ENCODE measurements at regions not wholly inside any gene's neighbourhood (a gene's known extent, or its start where the extent isn't known, plus 50 kb on each side); places are given as distances from the start of the nearest gene placed in this dataset.

DNA sequence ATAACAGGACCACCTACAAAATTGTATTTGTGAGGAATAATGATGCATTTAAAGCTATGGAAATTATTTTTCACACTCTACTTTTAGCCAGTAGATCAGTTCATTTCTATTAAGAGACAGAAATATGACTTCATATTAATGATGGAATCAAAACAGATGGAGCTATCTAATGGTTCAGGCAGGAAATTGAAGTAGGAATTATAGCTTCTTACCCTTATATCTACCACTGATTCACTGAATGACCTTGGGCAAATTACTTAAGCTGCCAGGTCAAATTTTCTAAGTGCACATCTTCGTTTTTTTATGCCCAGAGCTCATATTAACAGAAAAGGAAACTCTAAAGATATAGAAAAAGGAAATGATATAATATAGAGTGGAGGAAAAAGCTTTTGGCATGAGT, 323.1 kb downstream of the PCDH10 start:
- 37 to 44% methylated on average over 1 of the region's 1 CpG for WGBS, 2 donors
- H3K27ac ChIP-seq, result no peak overlapping the region
- DNase-seq (ENCODE audit: low spot score in 2 of 2), result no peak
- H3K36me3 ChIP-seq, result no peaks in the 10 kb centered on the region
- H3K27me3 ChIP-seq, result no peaks in the 10 kb centered on the region
- TF ChIP-seq, protein P1, sequence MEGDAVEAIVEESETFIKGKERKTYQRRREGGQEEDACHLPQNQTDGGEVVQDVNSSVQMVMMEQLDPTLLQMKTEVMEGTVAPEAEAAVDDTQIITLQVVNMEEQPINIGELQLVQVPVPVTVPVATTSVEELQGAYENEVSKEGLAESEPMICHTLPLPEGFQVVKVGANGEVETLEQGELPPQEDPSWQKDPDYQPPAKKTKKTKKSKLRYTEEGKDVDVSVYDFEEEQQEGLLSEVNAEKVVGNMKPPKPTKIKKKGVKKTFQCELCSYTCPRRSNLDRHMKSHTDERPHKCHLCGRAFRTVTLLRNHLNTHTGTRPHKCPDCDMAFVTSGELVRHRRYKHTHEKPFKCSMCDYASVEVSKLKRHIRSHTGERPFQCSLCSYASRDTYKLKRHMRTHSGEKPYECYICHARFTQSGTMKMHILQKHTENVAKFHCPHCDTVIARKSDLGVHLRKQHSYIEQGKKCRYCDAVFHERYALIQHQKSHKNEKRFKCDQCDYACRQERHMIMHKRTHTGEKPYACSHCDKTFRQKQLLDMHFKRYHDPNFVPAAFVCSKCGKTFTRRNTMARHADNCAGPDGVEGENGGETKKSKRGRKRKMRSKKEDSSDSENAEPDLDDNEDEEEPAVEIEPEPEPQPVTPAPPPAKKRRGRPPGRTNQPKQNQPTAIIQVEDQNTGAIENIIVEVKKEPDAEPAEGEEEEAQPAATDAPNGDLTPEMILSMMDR (IDR thresholded peaks at IDR 0.05), result no peak
- TF ChIP-seq POLR2A (IDR thresholded peaks at IDR 0.05) (no peak), EP300 (IDR thresholded peaks at IDR 0.05) (no peak)
- no peaks in the 10 kb centered on the region for H3K9me3 ChIP-seq
- no peak overlapping the region for H3K4me3 ChIP-seq
- H3K4me1 ChIP-seq, result no peaks in the 10 kb centered on the region

DNA sequence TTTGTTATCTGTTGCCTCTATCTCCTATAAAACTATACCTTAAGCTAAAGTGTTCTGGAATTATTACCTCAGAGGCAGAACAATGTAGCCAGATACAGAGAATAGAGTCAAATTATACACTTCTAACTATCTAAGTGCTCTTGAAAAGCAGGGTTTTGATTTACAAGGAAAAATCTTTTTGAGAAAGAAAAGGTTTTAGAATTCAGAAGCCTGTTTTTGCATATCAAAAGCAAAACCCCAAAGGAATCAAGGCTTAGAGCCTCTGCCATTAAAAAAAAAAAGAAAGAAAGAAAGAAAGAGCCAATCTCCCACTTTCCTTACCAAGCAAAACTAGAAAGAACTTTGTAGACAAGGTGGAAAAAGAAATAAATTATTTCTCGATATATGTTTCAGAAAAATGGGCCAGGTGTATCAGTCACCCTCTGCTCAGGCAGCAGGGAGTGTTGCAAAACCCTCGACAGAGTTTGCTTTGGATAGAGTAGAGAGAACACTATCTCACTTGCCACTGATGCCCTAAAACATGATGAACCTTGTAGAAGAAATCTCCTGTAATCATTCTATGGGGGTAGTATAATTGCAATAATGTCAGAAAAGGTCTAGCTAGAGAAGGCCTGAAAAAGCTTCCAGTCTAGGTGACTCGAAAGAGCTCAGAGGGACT, 318.3 kb downstream of the PCDH10 start:
- H3K9me3 ChIP-seq, result no peaks in the 10 kb centered on the region
- H3K4me3 ChIP-seq, result no peak overlapping the region
- DNase-seq (ENCODE audit: low spot score in 2 of 2), result no peak
- no peaks in the 10 kb centered on the region for H3K4me1 ChIP-seq
- 75 to 77% methylated on average over 3 of the region's 3 CpGs for WGBS, 2 donors
- H3K36me3 ChIP-seq, result no peaks in the 10 kb centered on the region
- H3K27ac ChIP-seq, result no peak overlapping the region
- TF ChIP-seq POLR2A (IDR thresholded peaks at IDR 0.05) (no peak), EP300 (IDR thresholded peaks at IDR 0.05) (no peak)
- TF ChIP-seq, protein P1 (IDR thresholded peaks at IDR 0.05), result no peak
- H3K27me3 ChIP-seq, result no peaks in the 10 kb centered on the region

DNA sequence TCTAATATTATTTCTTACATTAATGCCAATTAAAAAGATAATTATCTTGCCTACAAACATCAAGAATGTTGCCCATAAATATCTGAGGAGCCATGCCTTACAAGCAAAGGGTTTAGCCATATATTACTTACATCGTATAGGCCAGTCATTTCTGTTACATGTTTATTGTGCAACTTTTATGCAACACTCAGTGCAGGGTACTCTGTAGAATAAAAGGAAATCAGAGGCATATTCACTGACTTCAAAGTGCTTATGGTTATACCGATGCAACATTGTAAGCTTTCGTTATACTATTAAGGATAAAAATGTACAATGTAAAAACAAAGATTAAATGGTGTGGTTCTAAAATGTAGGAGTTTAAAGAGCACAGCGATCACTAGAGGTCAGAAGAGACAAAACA, 315.9 kb downstream of the PCDH10 start:
- DNase-seq (ENCODE audit: low spot score in 2 of 2), result no peak
- Histone ChIP-seq H3K4me3 (no peak overlapping the region), H3K27ac (no peak overlapping the region), H3K27me3 (no peaks in the 10 kb centered on the region), H3K36me3 (no peaks in the 10 kb centered on the region), H3K9me3 (no peaks in the 10 kb centered on the region), H3K4me1 (no peaks in the 10 kb centered on the region)
- WGBS, 2 donors, result 74 to 84% methylated on average over 4 of the region's 4 CpGs
- TF ChIP-seq, protein P1 (IDR thresholded peaks at IDR 0.05), result no peak
- no peak for TF ChIP-seq EP300 (IDR thresholded peaks at IDR 0.05)
- no peak for TF ChIP-seq POLR2A (IDR thresholded peaks at IDR 0.05)

DNA sequence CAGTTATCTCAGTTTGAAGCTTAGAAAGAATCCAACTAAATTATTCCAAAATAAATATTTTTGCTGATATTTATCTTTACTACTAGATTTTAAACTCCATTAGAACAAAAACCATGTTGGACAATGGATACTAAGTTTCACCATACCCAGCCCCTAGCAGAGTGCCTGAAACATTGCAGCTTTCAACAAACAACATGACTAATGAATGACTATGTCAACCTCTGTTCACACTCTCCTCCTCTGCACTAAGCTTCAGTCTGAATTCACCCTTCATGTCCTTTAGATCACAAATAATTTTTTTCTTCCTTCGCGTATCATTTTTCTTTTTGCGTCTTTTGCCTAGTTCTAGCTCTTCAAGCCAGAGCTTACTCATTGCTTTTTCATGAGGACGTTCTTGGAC, 315.2 kb downstream of the PCDH10 start:
- no peak for DNase-seq (ENCODE audit: low spot score in 2 of 2)
- 68 to 85% methylated on average over 4 of the region's 4 CpGs for WGBS, 2 donors
- H3K27me3 ChIP-seq, result no peaks in the 10 kb centered on the region

DNA sequence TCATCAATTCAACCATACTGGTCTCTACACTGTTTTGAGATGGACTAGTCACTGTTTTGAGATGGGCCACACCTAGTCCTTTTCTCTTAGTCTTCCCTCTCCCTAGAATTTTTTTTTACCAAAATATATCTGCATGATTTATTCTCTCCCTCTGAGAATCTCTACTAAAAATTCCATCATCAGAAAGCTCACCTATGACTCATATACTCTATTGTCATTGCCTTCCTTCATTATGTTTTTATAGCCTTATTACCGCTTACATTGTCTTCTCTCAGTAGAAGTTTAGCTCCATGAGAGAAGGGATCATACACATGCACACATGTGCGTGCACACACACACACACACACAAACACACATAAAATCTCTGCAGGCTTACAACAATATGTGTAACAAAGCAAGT, 303.6 kb downstream of the PCDH10 start:
- Histone ChIP-seq H3K36me3 (no peaks in the 10 kb centered on the region), H3K27me3 (no peaks in the 10 kb centered on the region), H3K27ac (no peak overlapping the region), H3K4me3 (no peak overlapping the region), H3K4me1 (no peaks in the 10 kb centered on the region), H3K9me3 (no peaks in the 10 kb centered on the region)
- DNase-seq (ENCODE audit: low spot score in 2 of 2), result no peak
- TF ChIP-seq EP300 (IDR thresholded peaks at IDR 0.05) (no peak), POLR2A (IDR thresholded peaks at IDR 0.05) (no peak)
- TF ChIP-seq, protein P1 (IDR thresholded peaks at IDR 0.05), result no peak
- 83 to 91% methylated on average over 2 of the region's 2 CpGs for WGBS, 2 donors

More for the DNA sequence above, 315.2 kb downstream of the PCDH10 start:
- H3K4me1 ChIP-seq, result no peaks in the 10 kb centered on the region
- H3K9me3 ChIP-seq, result no peaks in the 10 kb centered on the region
- no peak overlapping the region for H3K4me3 ChIP-seq
- TF ChIP-seq EP300 (IDR thresholded peaks at IDR 0.05), result no peak
- TF ChIP-seq, protein P1 (IDR thresholded peaks at IDR 0.05), result no peak
- TF ChIP-seq POLR2A (IDR thresholded peaks at IDR 0.05), result no peak
- no peaks in the 10 kb centered on the region for H3K36me3 ChIP-seq
- H3K27ac ChIP-seq, result no peak overlapping the region

Measured in tibial nerve (tissue), 4 donors.